ENCODE measurements at regions not wholly inside any gene's neighbourhood (a gene's known extent, or its start where the extent isn't known, plus 50 kb on each side); places are given as distances from the start of the nearest gene placed in this dataset.
"Not testable (repeated sequence)": the region's sequence is repeated elsewhere in the genome, so short reads cannot be mapped to it uniquely, and the experiment has no call there.

DNA sequence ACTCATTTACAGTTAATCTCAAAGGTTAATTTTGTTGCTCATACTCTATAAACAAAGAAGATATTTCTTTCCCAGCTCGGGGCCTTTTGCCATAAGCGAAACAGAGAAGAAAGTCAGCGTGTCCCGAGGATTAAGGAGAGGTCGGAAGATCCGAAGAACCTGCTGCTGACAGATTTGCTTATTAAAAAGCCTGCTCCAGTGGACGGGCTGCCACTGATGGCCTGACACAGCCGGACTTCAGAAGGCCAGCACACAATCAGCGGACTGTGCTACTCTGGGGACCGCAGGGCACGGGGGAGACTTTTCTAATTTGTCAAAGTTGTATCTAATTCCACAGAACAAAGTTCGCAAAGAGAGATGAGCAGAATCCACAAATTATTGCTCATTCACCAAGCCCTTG is 315.4 kb downstream of the ETAA1 start:
- DNase-seq, result no peak

DNA sequence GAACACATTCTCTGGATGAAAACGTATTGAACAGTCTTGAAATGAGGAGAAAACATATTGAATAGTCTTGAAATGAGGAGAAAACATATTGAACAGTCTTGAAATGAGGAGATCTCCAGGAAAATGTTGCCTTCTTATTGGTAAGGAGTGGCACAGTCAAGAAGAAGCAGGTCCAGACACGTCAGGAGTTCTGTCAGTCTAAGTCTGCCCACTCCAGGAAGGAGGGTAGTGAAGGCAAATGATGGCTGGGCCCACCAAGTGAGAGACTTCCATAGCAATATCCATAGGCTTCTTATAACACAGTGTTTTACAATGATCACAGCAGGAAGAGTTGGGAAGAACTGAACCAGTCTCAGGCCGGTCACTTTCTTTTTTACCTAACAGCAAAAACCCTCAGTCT is 316.2 kb downstream of the ETAA1 start:
- DNase-seq, result no peak

DNA sequence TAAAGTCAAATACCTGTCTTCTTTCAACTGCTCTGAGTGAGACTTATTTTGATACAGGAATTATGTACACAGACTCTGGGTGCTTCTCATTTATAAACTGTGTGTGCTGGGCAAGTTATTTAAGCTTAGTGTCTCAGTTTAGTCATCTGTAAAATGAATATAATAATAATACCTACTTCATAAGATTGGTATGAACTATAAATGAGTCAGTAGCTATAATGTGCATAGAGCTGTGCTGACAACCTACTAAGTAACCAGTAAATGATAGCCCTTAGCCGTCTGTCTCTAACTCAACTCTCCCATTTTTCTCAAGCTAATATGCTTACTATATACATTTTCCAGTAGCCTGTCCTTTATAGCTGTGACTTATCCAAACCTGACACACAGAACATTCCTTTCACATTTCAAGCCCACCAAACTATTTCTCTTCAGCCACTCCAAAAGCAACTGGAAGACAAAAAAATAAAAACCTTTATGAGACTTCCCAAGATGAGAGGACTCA is 319.8 kb downstream of the ETAA1 start:
- DNase-seq, result no peak

DNA sequence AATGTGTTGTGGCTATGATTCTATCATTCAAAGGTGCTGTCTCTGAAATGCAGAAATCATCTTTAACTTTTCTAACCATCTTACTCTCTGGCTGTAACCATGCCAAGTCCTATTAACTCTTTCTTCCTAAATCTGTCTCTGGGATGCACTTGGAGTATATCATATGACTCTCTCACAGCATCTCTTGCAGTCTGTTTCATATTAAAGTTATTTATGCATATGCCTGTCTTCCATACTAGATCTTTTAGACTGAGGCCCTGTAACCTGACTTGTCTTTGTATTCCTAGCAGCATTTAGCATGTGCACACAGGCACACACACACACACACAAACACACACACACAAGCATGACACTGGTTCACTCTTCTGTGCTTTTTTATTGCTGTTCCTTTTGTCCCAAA is 320.6 kb downstream of the ETAA1 start:
- no peak for DNase-seq

DNA sequence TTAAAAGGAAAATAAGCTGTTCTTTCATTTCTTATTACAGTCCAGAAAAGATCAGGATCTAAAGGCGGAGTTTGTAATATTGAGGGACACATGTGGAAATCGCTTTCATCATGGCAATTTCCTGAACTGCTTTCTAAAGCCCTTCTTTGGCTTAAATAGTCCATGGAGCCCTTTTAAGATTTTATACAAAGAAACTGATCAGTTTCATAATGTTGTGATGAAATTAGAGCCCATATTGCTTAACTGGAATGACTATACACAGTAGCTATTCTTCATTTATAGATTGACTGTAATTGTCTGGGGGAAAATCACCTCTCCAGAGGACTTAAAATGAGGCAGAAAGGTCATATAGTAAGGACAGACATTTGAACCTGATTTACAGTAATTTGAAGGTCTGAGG is 322.2 kb downstream of the ETAA1 start:
- no peak for DNase-seq

DNA sequence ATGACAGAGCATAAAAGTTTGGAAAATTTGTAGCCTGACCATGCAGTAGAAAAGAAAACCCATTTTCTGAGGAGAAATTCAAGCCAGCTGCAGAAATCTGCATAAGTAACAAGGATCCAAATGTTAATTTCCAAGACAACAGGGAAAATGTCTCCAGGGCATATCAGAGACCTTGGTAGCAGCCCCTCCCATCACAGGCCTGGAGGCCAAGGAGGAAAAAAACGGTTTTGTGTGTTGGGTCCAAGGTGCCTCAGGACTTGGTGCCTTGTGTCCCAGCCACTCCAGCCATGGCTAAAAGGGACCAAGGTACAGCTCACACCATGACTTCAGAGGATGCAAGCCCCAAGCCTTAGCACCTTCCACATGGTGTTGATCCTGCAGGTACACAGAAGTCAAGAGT is 324.4 kb downstream of the ETAA1 start:
- no peak for DNase-seq

DNA sequence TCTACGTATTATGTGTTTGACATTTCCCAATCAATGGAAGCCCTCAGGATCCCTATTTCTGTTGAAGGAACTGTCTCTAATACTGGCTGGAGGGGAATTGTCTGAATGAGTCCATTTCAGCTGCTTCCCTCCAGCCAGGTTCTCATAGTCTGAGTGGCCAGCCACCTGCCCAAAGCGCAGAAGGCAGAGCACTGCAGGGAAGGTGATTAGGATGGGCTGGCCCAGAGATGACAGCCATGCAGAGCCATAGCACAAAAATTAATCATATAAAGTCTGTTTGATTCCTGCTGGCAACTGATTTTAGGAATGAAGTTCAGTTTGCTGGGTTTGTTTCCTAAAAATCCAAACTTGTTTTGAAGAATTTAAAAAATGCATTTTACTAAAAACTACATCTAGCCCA is 327.1 kb downstream of the ETAA1 start:
- DNase-seq, result no peak

DNA sequence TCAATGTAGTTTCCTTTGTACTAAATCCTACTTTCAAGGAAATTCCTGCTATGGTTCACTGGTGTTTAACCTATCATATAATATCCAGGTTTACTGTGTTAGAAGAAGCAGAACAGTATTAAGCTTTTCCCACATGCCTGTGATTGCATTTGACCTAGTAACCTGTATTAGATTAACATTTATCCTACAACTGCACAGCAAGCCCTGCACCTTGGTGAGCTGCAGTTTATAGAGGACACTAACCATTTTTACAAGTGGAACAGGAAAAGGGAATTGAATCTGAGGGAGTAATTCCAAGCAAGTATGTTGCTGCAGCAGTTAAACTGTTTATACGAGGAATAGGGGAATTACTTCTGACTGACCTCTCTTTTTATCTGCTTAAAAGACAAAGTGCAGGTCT is 328.6 kb downstream of the ETAA1 start:
- no peak for DNase-seq

DNA sequence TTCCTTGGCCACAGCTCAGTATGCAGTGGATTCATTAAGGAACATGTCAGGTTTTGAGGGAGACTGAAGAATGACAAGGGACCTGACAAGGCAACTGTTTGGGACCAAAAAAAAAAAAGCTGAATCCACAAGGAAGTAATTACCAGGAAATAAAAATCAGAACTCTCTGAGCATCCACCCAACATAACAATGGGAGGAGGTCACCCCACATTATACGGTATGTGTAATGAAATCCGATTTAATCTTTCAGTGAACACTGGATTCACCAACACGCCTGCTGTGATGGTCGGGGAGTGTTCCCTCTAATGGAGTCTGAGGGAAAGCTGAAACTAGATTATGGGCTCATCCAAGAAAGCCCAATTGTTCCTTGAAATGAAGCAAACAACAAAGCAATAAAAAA is 329.3 kb downstream of the ETAA1 start:
- peak; percentile 79 for DNase-seq

DNA sequence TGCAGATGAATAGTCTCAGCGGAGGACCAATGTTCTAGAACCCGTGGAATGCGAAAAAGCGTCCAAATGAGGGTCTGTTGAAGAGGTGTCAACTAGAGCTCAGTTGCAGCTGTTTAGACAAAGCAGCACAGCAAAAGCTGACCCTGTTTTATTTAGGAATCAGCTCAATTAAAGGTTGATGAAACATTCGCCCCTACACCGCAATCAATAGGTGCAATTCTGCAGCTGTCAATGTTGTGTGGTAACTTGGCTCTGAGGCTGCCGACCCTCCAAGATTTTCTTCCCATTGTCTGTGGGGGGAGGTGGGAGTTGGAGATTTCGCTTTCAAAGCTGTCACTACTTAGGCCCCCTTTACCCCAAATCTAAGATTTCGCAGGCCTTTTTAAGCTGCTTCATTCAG is 330.0 kb downstream of the ETAA1 start:
- no peak for DNase-seq

DNA sequence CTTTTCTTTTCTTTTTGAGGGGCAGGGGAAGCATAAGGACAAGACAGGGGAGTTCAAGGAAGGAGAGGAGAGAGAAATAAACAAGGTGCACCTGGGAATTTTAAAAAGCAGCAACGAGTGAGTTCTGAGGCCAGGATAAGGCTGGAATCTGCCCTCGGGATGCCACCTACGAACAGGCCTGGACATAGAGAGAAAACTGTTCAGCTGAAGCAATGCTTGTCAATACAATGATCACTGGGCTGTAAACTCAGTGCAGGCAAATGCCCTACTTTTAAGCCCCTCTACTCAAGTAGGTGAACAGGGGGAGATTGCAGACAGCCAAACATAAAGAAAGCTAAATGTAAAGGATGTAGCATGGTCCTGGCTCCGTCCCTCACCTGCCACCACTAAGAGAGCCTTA is 330.5 kb downstream of the ETAA1 start:
- DNase-seq, result no peak

DNA sequence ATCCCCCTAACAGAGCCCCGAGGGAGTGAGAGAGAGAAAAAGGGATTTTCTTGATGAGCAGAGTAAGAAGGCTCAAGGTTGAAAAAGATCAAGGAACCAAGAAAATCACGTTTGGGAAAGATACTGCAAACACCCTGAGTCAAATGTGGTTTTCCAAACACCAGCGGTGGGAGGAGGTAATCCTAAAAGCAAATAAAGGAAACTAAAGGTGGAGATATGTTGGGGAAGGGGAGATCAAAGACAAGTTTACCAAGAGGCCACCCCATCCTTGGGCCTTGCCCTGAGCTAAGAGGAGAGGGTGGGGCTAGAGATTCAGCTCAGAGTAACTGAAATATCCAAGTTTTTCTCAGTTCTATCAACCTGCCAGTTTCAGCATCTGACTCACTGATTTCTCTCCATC is 332.3 kb downstream of the ETAA1 start:
- no peak for DNase-seq

DNA sequence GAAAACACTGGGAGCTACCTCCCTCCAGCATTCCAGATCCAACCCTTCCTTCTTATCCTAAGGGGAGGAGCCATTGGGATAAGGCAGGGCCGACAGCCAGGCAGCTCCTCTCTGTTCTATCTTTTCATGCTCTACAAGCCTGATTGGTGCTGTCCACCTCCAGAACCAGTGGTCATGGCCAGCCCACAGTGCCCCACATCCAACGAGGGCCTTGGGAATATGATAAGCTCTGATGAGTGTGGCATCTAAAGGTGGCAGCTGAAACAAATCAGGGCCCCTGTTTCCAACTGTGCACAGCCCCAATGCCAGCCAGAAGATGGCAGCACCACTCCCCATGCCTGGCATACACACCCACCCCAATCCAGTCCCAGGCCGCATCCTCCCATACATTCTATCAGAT is 329.3 kb downstream of the C1D start:
- peak; percentile 58 for DNase-seq

DNA sequence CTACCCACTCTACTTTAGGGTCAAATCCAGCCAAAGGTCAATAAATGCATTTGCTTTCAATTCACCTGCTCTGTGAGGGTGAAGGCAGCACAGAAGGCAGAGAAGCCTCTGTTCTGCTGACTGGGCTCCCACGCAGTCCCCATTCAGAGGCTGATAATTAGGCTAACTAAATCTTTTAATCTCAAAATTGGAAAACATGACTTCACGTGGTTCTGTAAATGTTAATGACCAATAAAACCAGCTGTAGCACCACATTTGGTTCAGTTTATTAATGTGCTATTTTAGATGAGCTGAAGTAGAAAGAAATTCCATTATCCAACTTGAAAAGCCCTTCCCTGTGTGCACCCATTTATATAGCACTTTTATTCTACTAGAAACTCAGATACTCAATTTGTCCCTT is 310.6 kb downstream of the C1D start:
- no peak for DNase-seq

DNA sequence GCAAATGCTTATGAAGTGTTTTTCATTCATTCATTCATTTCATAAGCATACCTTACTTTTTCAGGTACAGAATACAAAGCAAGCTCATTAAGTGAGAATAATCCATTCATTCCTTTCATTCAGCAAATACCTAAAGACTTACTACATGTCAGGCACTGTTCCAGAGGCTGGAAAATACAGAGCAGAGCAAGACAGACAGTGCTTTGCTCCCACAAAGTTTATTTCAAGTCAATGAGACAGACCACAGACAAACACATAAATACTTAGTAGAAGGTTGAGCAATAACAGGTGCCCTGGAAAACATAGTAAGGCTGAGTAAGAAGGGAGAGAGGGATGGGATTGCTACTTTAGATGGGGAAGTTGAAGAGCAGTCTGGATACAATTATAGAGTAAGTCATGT is 309.8 kb downstream of the C1D start:
- no peak for DNase-seq

DNA sequence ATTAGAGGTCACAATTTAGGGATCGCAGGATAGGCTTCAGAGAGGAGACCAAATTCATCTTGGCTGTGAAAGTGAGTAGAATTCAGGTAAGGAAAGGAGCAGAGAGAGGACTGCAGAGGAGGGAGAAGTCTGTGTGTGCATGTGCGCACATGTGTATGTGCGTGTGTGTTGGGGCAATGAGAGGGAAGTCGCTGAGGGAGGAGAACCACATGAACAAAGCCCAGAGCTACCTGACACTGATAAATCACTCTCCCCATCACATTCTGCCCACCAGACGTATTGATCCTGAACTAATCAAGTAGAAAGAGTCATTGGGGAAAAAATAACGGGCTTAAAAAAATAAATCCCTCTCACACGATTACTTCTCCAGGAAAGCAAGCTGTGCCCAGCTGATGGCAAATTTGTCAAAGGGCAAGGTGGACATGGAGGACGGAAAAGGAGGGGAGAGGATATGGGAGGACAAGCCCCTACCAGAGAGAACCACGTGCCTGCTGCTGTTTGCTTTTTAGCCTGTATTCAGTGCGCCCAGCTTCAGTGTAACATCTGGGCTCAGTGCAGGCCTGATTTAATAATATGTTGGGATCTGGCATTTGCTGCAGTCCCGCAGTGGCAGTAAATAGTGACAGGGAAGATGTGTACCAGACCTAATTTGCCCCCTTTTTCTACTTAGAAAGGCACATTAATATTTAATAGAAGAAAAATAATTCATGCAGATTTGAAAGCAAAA is 307.5 kb downstream of the C1D start:
- DNase-seq, result peak; percentile 64

DNA sequence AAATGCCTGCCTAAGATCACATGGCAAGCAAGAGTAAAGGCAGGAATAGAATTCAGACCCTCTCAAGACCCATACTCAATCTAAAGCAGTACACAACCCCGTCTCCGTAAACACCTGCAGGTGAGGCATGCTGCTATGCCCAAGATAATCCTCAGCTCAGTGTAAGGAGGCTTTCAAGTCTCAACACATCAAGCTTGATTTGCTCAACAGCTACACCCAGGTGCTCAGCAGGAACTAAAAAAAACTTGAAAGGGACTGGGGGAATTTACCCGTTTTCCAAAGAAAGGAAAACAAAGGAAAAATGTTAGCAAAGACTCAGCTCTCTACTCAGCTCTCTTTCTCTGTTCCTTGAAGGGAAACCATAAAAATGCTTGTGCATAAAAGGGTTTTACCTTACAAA is 301.8 kb downstream of the C1D start:
- no peak for DNase-seq

DNA sequence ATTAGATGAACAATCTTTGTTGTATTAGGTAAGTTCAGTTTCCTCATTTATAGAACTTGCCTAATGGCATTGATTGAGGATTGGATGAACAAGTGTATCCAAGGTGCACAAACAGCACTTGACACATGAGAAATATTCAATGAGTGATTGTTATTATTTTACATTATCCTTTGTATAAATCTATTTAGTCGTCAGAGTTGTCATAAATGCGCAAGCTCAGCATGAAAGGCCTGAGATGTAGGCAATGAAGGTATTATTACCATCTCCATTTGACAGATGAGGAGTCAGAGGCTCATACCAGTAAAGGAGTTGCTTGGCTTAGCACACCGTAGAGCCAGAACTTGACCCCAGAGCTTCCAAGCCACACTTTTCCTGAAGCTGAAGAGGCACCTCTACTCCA is 291.4 kb downstream of the C1D start:
- DNase-seq, result no peak

DNA sequence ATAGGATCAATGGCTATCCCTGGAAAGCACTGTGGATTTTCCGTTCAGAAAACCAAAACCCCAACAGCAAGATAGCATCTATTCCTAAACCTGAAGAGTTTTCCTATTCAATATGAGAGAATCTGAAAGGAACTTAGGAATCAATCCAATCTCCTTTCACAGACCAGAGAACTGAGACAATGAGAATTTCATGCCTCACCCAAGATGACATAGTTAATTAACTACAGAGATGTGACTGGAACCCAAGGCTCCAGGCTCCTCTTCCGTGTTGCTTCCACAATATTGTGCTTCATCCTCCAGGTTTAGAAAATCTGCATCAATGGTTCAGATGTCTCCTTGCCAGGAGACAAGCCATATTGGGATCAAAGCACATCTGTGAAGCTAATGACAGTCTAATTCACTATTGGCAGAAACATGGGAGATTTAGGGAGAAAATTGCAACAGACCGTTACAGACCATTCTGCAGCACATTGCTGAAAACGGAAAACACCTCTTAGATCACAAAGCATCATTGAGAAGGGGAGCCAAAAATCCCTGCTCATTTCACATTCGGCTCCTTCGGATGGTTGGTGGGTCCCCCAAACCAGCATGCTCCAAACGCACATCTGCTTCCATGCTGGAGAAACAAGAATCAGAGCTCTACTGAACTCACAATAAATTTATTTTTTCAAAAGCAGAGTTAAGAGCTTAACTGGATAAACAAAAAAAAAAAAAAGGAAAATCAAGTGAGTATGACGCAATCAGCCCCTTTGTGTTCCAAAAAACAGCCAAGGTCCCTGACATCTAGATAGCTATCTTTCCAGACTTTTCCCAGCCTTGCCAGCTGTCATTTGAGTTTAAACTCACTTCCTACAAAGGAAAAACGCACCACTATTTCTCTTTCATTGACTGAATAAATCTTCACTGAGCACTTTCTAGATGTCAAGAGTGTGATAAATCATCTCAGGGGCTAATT is 290.3 kb downstream of the C1D start:
- DNase-seq, result peak; percentile 30

DNA sequence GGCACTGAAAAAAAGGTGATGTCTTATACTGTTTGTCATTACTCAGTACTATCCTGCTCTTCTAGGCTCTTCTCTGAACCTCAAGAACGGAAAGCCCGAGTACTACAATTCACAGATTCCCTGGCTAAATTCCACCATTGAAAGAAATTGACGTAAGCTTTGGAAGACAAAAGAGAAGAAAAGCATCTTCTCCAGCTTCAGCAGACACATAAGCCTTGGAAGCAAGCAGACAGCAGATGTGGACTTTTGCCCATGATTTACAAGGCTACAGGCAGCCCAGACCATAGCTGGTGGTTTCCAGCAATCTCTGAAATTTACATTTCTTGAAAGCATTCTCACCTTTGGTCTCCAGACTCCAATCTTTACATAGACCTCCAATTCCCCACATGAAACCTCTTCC is 289.0 kb downstream of the C1D start:
- DNase-seq, result no peak

DNA sequence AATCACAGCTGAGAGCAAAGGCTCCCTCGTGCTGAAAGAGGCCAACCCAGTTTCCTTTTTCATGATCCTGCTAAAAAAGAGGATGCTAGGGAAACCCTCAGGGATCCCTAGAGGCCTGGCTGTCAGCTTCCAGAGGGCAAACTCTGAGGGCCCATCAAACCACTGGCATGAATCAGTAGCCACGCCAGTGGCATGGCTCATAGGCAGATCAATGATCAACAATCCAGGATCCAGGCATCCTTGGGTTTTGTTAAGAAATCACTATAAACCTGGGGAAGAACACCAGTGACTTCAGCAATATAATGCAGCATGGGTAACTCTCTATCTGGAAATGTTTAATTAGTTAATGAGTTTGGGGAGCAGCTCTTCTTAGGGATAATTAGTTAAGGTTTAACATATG is 286.5 kb downstream of the C1D start:
- DNase-seq, result peak; percentile 1

DNA sequence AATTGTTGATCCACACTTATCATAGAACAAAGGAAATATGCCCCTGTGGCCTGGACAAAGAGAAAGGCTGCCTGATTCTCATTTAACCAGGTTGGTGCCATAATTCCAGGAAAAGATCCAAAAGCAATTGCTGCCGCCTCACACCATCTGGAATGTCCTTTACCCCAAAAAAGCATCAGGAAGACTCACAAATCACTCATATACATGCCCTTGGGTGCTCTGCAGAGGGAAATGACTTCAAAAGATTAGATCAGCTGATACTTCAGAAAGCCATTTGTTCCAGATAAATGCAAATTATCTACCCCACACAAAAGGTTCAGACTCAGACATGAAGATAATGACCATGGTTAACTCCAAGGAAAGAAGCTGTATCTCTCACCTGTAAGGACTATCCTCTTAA is 285.8 kb downstream of the C1D start:
- peak; percentile 32 for DNase-seq

DNA sequence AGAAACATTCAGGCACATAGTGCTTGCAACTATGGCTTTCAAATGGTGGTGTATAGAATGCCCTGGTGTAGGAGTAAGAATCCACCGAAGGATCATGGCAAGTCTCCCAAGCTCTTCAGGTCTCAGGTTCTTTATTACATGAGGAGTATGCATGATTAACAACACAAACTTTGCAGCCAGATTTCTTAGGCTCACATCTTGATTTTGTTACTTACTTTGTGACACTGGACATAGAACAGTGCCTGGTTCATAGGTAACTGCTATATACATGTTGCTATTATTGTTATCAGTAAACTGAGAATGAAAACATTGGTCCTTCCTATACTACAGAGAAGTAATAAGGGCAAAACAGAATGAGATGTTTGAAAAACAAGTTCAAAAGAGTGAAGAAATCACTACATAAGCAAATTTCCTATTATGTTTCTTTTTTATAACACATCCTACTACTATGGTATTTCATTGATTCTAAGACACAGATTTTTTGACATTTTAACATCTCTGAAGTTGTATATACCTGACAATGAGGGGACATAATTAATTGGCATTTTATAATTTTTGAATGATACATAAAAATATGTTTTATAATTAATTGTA is 284.9 kb downstream of the C1D start:
- DNase-seq, result no peak

DNA sequence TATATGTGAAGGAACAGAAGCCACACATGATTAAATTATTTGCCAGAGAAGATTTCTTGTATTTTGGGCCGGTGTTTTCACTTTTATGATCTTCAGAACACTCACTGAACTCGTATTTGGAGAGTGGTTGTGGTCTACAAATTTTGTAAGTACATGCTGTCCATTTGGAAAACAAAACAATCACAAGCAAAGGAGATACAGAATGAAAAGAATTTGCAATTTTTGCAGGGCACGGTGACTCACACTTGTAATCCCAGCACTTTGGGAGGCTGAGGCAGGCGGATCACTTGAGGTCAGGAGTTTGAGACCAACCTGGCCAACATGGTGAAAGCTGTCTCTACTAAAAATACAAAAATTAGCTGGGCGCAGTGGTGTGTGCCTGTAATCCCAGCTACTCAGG is 282.0 kb downstream of the C1D start:
- DNase-seq, result not testable (repeated sequence)

Data from NCI-H69 (cell line).